ENCODE measurements at regions not wholly inside any gene's neighbourhood (a gene's known extent, or its start where the extent isn't known, plus 50 kb on each side); places are given as distances from the start of the nearest gene placed in this dataset.

DNA sequence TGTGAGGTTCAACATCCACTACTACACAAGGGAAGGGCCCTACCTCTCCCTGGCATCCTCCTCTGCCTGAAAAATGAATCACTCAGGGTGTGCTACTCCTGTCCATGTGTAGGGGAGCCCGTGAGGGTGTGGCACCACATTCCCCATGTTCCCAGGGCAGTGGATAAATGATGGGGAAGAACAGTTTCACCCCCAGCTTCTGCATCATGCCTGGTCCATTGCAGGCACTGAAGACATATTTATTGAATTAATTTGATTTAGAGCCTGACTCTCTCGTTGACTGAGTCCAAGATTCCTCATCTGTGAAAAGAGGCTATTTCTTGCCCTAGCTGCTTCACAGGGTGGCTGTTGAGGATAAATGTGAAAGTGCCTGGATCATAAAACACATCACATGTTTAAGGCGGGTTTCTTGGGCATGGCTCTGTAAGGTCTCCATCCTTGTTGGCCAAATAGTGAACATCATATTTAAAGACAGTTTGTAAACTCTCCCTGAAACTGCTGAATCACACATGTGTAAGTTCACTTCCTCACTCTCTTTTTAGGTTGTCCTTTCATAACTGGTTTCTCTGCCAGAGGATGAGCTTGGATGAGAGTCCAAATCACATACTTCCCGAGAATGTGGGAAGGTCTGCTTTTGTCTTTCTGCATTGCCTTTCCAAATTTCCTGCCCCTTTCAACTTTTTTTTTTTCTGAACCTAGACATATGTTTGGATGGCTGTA is 79.7 kb upstream of the FYN start:
- intact Hi-C loops (cut with DNase I) = no loop called here
- DNase-seq = no peak

GRCh38 chr6:111956098-111956497 is 82.8 kb upstream of the FYN start:
- intact Hi-C loops (cut with DNase I) = no loop called here
- no peak for DNase-seq

DNA sequence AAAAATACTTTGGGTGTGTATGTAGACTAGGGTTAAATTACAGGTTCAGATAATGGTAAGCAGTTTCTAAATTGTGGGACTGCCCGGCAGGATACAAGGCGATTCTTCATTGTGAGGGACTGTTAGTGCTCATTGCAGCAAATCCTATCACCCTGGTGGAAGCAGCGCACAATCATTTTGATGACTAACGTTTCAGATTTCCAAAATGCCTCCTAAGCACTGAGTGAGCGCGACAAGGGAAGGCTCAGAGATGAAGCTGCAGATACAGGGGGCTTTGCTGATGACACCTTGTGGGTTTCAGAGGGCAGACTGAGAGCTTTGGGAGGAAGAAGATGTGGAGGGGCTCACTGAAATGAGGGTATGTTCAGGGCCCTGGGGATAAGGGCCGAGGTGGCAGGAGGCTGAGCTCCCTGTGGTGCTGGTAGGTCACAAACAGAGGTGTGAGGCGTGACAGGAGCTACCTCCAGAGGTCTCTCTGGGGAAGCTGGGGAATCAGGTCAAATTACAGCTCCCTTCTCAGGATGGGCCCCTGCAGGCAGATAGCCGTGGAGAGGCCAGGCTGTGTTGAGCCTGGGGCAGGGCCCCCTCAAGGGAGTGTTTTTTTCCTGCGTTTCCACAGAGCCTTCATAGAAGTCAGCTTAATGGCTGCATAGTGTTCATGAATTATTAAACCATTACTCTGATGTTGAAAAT is 84.5 kb upstream of the FYN start:
- intact Hi-C loops (cut with DNase I) = no loop called here
- no peak for DNase-seq

DNA sequence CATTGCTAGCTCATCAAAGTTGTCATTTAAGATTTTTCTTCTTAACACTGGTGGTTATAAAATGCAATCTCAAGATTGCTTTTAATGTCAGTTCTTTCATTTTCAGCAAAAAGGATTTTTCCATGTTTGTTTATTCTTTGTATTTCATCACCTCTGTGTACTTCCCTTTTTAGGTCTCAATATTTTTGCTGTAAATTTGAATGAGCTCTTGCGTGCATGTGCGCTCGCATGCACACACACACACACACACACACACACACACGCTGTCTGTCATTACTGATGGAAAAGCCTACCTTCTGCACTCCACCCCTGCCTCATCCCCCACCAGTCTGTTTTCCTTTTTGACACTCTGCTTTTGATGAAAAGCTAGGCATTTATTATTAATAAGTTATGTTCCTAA is 85.3 kb upstream of the FYN start:
- DNase-seq = no peak
- intact Hi-C loops (cut with DNase I) = no loop called here

GRCh38 chr6:111959766-111960165 is 86.5 kb upstream of the FYN start:
- intact Hi-C loops (cut with DNase I) = no loop called here
- no peak for DNase-seq

DNA sequence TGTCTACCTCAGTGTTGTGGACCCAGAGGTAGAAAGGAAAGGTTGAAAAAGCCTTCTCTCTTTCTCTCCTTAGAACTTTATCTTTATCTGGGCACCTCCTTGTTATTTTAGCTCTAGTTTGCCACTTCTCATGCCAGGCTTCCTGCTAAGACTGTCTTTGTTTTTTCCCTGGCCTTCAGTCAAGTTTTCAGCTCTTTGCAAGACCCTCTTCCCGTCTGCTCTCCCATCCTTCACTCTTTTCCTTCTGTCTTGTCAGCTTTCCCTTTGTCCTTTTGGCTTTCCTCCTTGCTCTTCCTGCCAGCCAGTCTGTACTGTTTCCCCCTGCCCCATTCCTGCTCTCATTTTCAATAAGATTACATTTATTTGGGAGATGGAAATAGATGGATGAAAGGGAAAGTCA is 86.8 kb upstream of the CCN6 start:
- intact Hi-C loops (cut with DNase I) = no loop called here
- no peak for DNase-seq

- DNase-seq = no peak
Observed at GRCh38 chr6:111970426-111970825, 83.5 kb upstream of the CCN6 start.

DNA sequence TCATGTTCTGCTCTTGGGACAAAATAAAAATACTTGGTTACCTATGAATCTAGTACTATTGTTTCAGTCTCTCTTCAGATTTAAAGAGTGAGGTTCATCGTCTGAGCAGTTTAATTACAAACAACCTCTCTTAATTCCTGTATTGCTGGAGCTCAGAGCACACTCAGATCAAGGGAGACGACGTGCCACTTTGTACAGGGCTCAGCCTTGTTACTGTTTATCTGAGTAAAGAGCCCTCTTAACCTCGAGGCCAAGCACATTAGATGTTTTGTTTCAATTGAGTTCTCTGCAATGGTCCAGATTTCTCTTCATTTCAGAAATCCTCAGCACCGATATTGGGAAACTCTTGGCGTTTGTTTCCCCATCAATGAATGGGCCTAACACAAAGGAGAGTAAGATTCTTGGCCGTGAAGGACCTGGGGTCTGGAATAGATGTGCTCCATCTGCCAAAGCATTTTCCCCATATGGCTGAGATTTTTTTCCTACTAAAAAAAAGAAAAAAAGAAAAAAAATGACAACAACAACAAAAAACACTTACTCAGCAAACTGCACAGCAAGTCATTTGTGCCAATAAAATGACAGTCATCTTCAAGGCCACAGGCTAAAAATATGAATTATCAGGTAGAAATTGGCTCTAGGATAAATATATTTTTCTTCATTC is 82.6 kb upstream of the CCN6 start:
- DNase-seq = no peak
- intact Hi-C loops (cut with DNase I) = no loop called here

More at GRCh38 chr6:111970426-111970825, 83.5 kb upstream of the CCN6 start:
- intact Hi-C loops (cut with DNase I) = no loop called here

- DNase-seq = no peak
- intact Hi-C loops (cut with DNase I) = no loop called here
Observed at GRCh38 chr6:111971866-111972532, 81.9 kb upstream of the CCN6 start.

- DNase-seq = no peak
- intact Hi-C loops (cut with DNase I) = no loop called here
Observed at GRCh38 chr6:111972745-111973117, 81.2 kb upstream of the CCN6 start.

GRCh38 chr6:111973118-111973761 is 80.7 kb upstream of the CCN6 start:
- peak in 24 of 42 donors; percentile 6 to 60 (median 30) for DNase-seq
- intact Hi-C loops (cut with DNase I) = no loop called here

DNA sequence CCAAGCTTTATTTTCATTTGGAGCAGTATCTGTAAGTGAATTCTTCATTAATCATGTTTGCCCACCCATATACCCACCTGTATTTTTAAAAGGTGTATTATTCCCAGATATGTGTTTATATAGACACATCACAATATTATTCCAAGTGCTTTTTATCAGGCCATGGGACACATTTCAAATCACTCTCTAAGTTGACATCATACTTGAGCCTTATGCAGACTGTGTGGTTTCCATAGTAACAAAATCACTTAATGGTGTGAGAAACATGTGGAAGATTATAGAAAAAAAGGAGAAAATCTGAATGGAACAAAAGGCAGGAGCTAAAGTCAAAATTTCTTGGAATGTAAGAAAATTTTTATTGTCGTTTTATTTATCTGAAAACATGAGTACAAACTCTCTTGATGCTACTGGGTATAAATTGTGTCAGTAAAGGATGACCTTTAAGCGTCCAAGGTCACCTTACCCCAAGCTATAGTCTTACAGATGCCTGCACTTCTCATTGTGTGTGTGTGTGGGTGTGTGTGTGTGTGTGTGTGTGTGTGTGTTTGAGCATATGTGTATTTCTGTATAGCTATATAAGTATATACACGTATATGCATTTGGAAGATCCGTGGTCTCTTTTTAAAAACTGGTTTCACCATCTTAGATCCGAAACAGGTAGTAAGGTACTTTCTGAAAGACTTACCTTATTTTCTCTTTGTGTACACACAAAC is 79.8 kb upstream of the CCN6 start:
- no peak for DNase-seq
- intact Hi-C loops (cut with DNase I) = no loop called here

- DNase-seq = no peak
Observed at GRCh38 chr6:111975466-111975865, 78.4 kb upstream of the CCN6 start.

GRCh38 chr6:111976139-111976538 is 77.8 kb upstream of the CCN6 start:
- intact Hi-C loops (cut with DNase I) = no loop called here
- DNase-seq = no peak

More at GRCh38 chr6:111975466-111975865, 78.4 kb upstream of the CCN6 start:
- intact Hi-C loops (cut with DNase I) = no loop called here

- no peak for DNase-seq
- intact Hi-C loops (cut with DNase I) = no loop called here
Observed at GRCh38 chr6:111978532-111979149, 75.3 kb upstream of the CCN6 start.

DNA sequence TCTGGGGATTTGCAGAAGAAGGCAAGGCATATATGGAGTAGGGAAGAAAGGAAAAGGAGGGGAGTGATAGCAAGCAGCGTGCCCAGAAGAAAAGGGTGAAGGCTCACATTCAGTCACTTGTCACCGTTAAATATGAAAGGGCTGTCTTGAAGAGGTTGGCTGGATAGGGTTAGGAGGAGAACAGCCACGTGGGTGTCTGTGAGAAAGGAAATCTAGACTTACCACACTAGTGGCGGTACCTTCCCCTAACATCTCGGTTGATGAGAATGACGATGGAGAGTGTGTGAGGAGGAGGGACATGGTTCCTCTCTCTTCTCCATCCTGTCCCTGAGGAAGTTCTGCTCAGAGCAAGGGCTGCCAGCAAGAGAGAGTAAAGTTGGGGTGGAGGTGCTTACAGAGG is 74.3 kb upstream of the CCN6 start:
- no peak for DNase-seq
- intact Hi-C loops (cut with DNase I) = loop anchor here (10.0 kb wide), 1 partner anchor 105 kb away; the partner anchor contains the start of gene FYN

- no peak for DNase-seq
- intact Hi-C loops (cut with DNase I) = loop anchor here (10.0 kb wide), 1 partner anchor 105 kb away; the partner anchor contains the start of gene FYN
Observed at GRCh38 chr6:111980143-111980542, 73.8 kb upstream of the CCN6 start.
